HepG2 (cell line): ENCODE measurements at regions not wholly inside any gene's neighbourhood (a gene's known extent, or its start where the extent isn't known, plus 50 kb on each side); places are given as distances from the start of the nearest gene placed in this dataset.
"Not testable (repeated sequence)": the region's sequence is repeated elsewhere in the genome, so short reads cannot be mapped to it uniquely, and the experiment has no call there.

Experiments
- ATAC-seq: fragments of 200-7000 bp; cut with Tn5 transposase; 3 replicates; pipeline ENCODE4 v1.9.1; 2020; ENCODE audit warnings: mild to moderate bottlenecking, moderate library complexity
- BruUV-seq: library from RNA; stranded (reverse); fragments of 400-500 nt; replicated peaks from 2 replicates; lab custom pipeline; 2021; lab: Mats Ljungman, UMichigan
- CTCF ChIA-PET: fragments of 300-600 bp; formaldehyde crosslinking; extraction: SDS; loops from one replicate; lab custom pipeline; 2021; ENCODE audit warnings: low total read pairs, inconsistent platforms, low intra/inter-chr PET ratio; lab: Yijun Ruan, JAX
- POLR2A ChIA-PET: fragments of 350-600 bp; sonication (Branson Sonifier 250); formaldehyde crosslinking; loops from one replicate; lab custom pipeline; 2020; ENCODE audit warnings: antibody characterized with exemption, inconsistent platforms; lab: Yijun Ruan, JAX
- DNase-seq: peaks from one replicate; pipeline ENCODE4 v3.0.0-alpha.2; 2015; ENCODE audit warnings: low spot score
- FAIRE-seq: peaks from 3 replicates; lab custom pipeline; 2011; peaks lifted over from hg19 to GRCh38; lab: Jason Lieb, UNC
- H2AFZ ChIP-seq: one replicate; pipeline ENCODE4 v1.6.1; 2011; ENCODE audit warnings: low read length, inconsistent platforms
- H3K27ac ChIP-seq: fragments of 300-600 bp; 3 replicates; pipeline ENCODE4 v1.8.0; 2011; ENCODE audit warnings: mixed run types, mild to moderate bottlenecking, mixed read lengths, low read length, inconsistent platforms; ENCODE audit not compliant: insufficient read depth; ENCODE audit errors: extremely low read length
- H3K27me3 ChIP-seq, 2 experiments: fragments of 200-600 bp in 1 of 2; 2 replicates in 1 of 2; 3 replicates in 1 of 2; pipeline versions ENCODE4 v1.6.0 to v1.8.0; 2011; ENCODE audit warnings: low read length in 2 of 2, mild to moderate bottlenecking in 2 of 2, moderate library complexity in 2 of 2, inconsistent platforms in 1 of 2; ENCODE audit not compliant: insufficient read depth in 2 of 2, control insufficient read depth in 1 of 2
- H3K36me3 ChIP-seq, 2 experiments: fragments of 200-600 bp in 1 of 2; replicated peaks in 1 of 2; 2 replicates in 1 of 2; 3 replicates in 1 of 2; pipeline versions ENCODE4 v1.5.1 to v1.8.0; 2011; ENCODE audit warnings: low read length in 2 of 2, inconsistent platforms in 1 of 2; ENCODE audit not compliant: insufficient read depth in 2 of 2, control insufficient read depth in 1 of 2
- H3K4me1 ChIP-seq: 2 replicates; pipeline ENCODE4 v1.5.1; 2012; ENCODE audit warnings: low read length, inconsistent platforms; ENCODE audit not compliant: insufficient read depth
- H3K4me2 ChIP-seq: 2 replicates; pipeline ENCODE4 v1.6.0; 2011; ENCODE audit warnings: low read depth, low read length, inconsistent platforms
- H3K4me3 ChIP-seq, 3 experiments: fragments of 200-600 bp in 1 of 3; sonication (generic), shearing (Covaris generic) in 1 of 3; replicated peaks in 1 of 3; 2 replicates each; pipeline ENCODE4 v1.5.1; 2011 to 2016; ENCODE audit warnings: low read length in 3 of 3, inconsistent platforms in 2 of 3, low read depth in 2 of 3, mild to moderate bottlenecking in 2 of 3, control low read depth in 1 of 3, mixed read lengths in 1 of 3; ENCODE audit not compliant: insufficient read depth in 1 of 3
- H3K79me2 ChIP-seq: one replicate; pipeline ENCODE4 v1.6.1; 2011; ENCODE audit warnings: low read length, inconsistent platforms; ENCODE audit not compliant: insufficient read depth
- H3K9ac ChIP-seq: 2 replicates; pipeline ENCODE4 v1.6.0; 2011; ENCODE audit warnings: mild to moderate bottlenecking, low read depth, low read length, inconsistent platforms; ENCODE audit not compliant: insufficient read depth
- H3K9me3 ChIP-seq: 2 replicates; pipeline ENCODE4 v1.5.1; 2012; ENCODE audit warnings: mild to moderate bottlenecking, low read length
- H4K20me1 ChIP-seq: 2 replicates; pipeline ENCODE4 v1.6.0; 2011; ENCODE audit warnings: inconsistent platforms, mild to moderate bottlenecking, low read length, moderate library complexity; ENCODE audit not compliant: insufficient read depth
- RAD51 ChIP-seq: fragments of 450-650 bp; IDR thresholded peaks from 2 replicates; pipeline ENCODE4 v1.6.1; 2016; ENCODE audit warnings: borderline replicate concordance
- SETDB1 ChIP-seq: sonication (generic); formaldehyde crosslinking; IDR thresholded peaks from 2 replicates; pipeline ENCODE4 v1.5.1; 2020; ENCODE audit warnings: missing genetic modification reagents, mild to moderate bottlenecking, borderline replicate concordance
- WGBS: methylation state at CpG from one replicate; pipeline ENCODE4 v1.1.6; 2017; ENCODE audit warnings: low lambda C conversion rate; 5-methylcytosine and 5-hydroxymethylcytosine counted together
- in situ Hi-C: cut with HindIII; loops from 2 replicates; pipeline ENCODE4 v1.10.0; 2017; ENCODE audit warnings: low pct_unique_long_range_greater_than_20kb; ENCODE audit not compliant: extremely low pct_ligation_motif_present
- intact Hi-C: fragments of 100-400 bp; cut with micrococcal nuclease; formaldehyde crosslinking; loops from one replicate; pipeline ENCODE4 v1.10.0; 2022; ENCODE audit not compliant: unreplicated experiment
- TF ChIP-seq, protein P1 (sequence below): sonication (generic); formaldehyde crosslinking; IDR thresholded peaks from 2 replicates; pipeline ENCODE4 v1.9.0; 2021; ENCODE audit warnings: missing genetic modification reagents, borderline replicate concordance
- TF ChIP-seq, protein P2 (sequence below): sonication (generic); formaldehyde crosslinking; IDR thresholded peaks from 2 replicates; pipeline ENCODE4 v1.5.1; 2020; ENCODE audit warnings: mild to moderate bottlenecking, moderate library complexity, missing genetic modification reagents

- TF ChIP-seq, protein P1, sequence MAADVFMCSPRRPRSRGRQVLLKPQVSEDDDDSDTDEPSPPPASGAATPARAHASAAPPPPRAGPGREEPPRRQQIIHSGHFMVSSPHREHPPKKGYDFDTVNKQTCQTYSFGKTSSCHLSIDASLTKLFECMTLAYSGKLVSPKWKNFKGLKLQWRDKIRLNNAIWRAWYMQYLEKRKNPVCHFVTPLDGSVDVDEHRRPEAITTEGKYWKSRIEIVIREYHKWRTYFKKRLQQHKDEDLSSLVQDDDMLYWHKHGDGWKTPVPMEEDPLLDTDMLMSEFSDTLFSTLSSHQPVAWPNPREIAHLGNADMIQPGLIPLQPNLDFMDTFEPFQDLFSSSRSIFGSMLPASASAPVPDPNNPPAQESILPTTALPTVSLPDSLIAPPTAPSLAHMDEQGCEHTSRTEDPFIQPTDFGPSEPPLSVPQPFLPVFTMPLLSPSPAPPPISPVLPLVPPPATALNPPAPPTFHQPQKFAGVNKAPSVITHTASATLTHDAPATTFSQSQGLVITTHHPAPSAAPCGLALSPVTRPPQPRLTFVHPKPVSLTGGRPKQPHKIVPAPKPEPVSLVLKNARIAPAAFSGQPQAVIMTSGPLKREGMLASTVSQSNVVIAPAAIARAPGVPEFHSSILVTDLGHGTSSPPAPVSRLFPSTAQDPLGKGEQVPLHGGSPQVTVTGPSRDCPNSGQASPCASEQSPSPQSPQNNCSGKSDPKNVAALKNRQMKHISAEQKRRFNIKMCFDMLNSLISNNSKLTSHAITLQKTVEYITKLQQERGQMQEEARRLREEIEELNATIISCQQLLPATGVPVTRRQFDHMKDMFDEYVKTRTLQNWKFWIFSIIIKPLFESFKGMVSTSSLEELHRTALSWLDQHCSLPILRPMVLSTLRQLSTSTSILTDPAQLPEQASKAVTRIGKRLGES, result no peak
- TF ChIP-seq, protein P2, sequence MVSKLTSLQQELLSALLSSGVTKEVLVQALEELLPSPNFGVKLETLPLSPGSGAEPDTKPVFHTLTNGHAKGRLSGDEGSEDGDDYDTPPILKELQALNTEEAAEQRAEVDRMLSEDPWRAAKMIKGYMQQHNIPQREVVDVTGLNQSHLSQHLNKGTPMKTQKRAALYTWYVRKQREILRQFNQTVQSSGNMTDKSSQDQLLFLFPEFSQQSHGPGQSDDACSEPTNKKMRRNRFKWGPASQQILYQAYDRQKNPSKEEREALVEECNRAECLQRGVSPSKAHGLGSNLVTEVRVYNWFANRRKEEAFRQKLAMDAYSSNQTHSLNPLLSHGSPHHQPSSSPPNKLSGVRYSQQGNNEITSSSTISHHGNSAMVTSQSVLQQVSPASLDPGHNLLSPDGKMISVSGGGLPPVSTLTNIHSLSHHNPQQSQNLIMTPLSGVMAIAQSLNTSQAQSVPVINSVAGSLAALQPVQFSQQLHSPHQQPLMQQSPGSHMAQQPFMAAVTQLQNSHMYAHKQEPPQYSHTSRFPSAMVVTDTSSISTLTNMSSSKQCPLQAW (CRISPR knock-in tag), result no peak
- no peak for TF ChIP-seq SETDB1 (CRISPR knock-in tag)
Measured at GRCh38 chr9:6105738-6106137, 90.3 kb upstream of the RANBP6 start (continued).

GRCh38 chr9:6104406-6104805 lies 89.0 kb upstream of the RANBP6 start:
- H2AFZ ChIP-seq, FAIRE-seq, H3K9me3 ChIP-seq, H3K9ac ChIP-seq, ATAC-seq, in situ Hi-C loops, H3K27ac ChIP-seq, H3K36me3 ChIP-seq, H3K4me3 ChIP-seq, H3K79me2 ChIP-seq, H3K4me1 ChIP-seq, CTCF ChIA-PET, POLR2A ChIA-PET, intact Hi-C loops, H4K20me1 ChIP-seq, H3K27me3 ChIP-seq, BruUV-seq, DNase-seq, H3K4me2 ChIP-seq: not testable (repeated sequence)
- TF ChIP-seq RAD51, result peak; percentile 44; the same call in 1 of the 2 replicates
- 21% methylated on average over 3 of the region's 3 CpGs for WGBS

DNA sequence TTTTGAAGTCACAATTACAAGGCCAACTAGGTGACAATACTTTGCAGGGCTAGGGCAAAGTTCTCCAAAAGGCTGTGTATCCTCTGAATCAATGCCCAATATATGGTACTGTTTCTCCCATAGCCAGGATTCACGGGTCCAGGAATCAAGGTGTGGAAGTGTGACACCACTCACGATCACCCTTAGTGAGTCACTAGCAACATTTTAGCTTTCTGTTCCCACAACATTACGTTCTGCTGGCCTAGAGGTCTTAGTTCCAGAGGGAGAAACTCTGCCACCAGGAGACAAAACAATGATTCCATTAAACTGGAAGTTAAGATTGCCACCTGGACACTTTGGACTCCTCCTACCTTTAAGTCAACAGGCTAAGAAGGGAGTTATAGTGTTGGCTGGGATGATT lies 88.5 kb upstream of the RANBP6 start:
- H2AFZ ChIP-seq, ATAC-seq, intact Hi-C loops, FAIRE-seq, H3K9ac ChIP-seq, H3K79me2 ChIP-seq, H3K36me3 ChIP-seq, H3K4me1 ChIP-seq, DNase-seq, H3K4me2 ChIP-seq, BruUV-seq, in situ Hi-C loops, CTCF ChIA-PET, POLR2A ChIA-PET, H3K27me3 ChIP-seq, H3K9me3 ChIP-seq, H3K27ac ChIP-seq, H3K4me3 ChIP-seq, H4K20me1 ChIP-seq: not testable (repeated sequence)
- WGBS, result 4% methylated on average over 3 of the region's 3 CpGs
